ENCODE measurements at regions not wholly inside any gene's neighbourhood (a gene's known extent, or its start where the extent isn't known, plus 50 kb on each side); places are given as distances from the start of the nearest gene placed in this dataset.

- H3K9me3 ChIP-seq (ENCODE audit: control insufficient read depth in 4 of 4, insufficient read depth in 3 of 4, low read length in 3 of 4), result peaks cover 0 to 2% (median 0%) of the 10 kb centered on the region in 4 donors
- no peaks in the 10 kb centered on the region for H3K36me3 ChIP-seq (ENCODE audit: control insufficient read depth in 4 of 4, insufficient read depth in 4 of 4, low read length in 4 of 4)
- WGBS, 2 donors, result 52 to 56% methylated on average over 17 of the region's 17 CpGs
- ATAC-seq (ENCODE audit: insufficient read depth, low FRiP score), result no peak
- peaks cover 0 to 3% (median 0%) of the 10 kb centered on the region in 5 donors for H3K4me1 ChIP-seq (ENCODE audit: control insufficient read depth in 5 of 5, insufficient read depth in 5 of 5, low read length in 5 of 5)
- no peak overlapping the region for H3K4me3 ChIP-seq
- H3K27ac ChIP-seq (ENCODE audit: low read depth in 1 of 2, low read length in 1 of 2), result no peak overlapping the region
- no peak overlapping the region for H3K9ac ChIP-seq (ENCODE audit: insufficient read depth in 1 of 2, low read length in 2 of 2)
- peaks cover 0 to 8% (median 5%) of the 10 kb centered on the region in 3 donors for H3K27me3 ChIP-seq (ENCODE audit: control insufficient read depth in 3 of 3, insufficient read depth in 3 of 3, low read length in 2 of 3)
- DNase-seq, result peak; percentile 25 to 67 (median 46)
- TF ChIP-seq CTCF (IDR thresholded peaks at IDR 0.05; ENCODE audit: control extremely low read depth, extremely low read depth), result no peak
Observed at GRCh38 chr22:27175021-27175838, 517.8 kb downstream of the MIAT start.

- WGBS, 2 donors, result 62 to 71% methylated on average over 2 of the region's 2 CpGs
- no peak for DNase-seq
- Histone ChIP-seq H3K4me1 (ENCODE audit: control insufficient read depth in 5 of 5, insufficient read depth in 5 of 5, low read length in 5 of 5) (peaks cover 0 to 3% (median 0%) of the 10 kb centered on the region in 5 donors), H3K9me3 (ENCODE audit: control insufficient read depth in 4 of 4, insufficient read depth in 3 of 4, low read length in 3 of 4) (peaks cover 0 to 2% (median 0%) of the 10 kb centered on the region in 4 donors), H3K27ac (ENCODE audit: low read depth in 1 of 2, low read length in 1 of 2) (no peak overlapping the region), H3K9ac (ENCODE audit: insufficient read depth in 1 of 2, low read length in 2 of 2) (no peak overlapping the region), H3K27me3 (ENCODE audit: control insufficient read depth in 3 of 3, insufficient read depth in 3 of 3, low read length in 2 of 3) (peaks cover 0 to 8% (median 5%) of the 10 kb centered on the region in 3 donors), H3K4me3 (no peak overlapping the region), H3K36me3 (ENCODE audit: control insufficient read depth in 4 of 4, insufficient read depth in 4 of 4, low read length in 4 of 4) (no peaks in the 10 kb centered on the region)
- no peak for TF ChIP-seq CTCF (IDR thresholded peaks at IDR 0.05; ENCODE audit: control extremely low read depth, extremely low read depth)
- no peak for ATAC-seq (ENCODE audit: insufficient read depth, low FRiP score)
Observed at GRCh38 chr22:27175974-27176373, 518.6 kb downstream of the MIAT start.

- ATAC-seq (ENCODE audit: insufficient read depth, low FRiP score) (no peak), DNase-seq (no peak)
- H3K27me3 ChIP-seq (ENCODE audit: control insufficient read depth in 3 of 3, insufficient read depth in 3 of 3, low read length in 2 of 3), result peaks cover 0 to 4% (median 3%) of the 10 kb centered on the region in 3 donors
- WGBS, 2 donors, result 65 to 85% methylated on average over 3 of the region's 3 CpGs
- H3K4me3 ChIP-seq, result peak overlapping the region; percentile 13
- H3K9ac ChIP-seq (ENCODE audit: insufficient read depth in 1 of 2, low read length in 2 of 2), result no peak overlapping the region
- no peak for TF ChIP-seq CTCF (IDR thresholded peaks at IDR 0.05; ENCODE audit: control extremely low read depth, extremely low read depth)
- H3K27ac ChIP-seq (ENCODE audit: low read depth in 1 of 2, low read length in 1 of 2), result no peak overlapping the region
- peaks cover 0 to 3% (median 0%) of the 10 kb centered on the region in 5 donors for H3K4me1 ChIP-seq (ENCODE audit: control insufficient read depth in 5 of 5, insufficient read depth in 5 of 5, low read length in 5 of 5)
- H3K36me3 ChIP-seq (ENCODE audit: control insufficient read depth in 4 of 4, insufficient read depth in 4 of 4, low read length in 4 of 4), result no peaks in the 10 kb centered on the region
- peaks cover 0 to 6% (median 0%) of the 10 kb centered on the region in 4 donors for H3K9me3 ChIP-seq (ENCODE audit: control insufficient read depth in 4 of 4, insufficient read depth in 3 of 4, low read length in 3 of 4)
Observed at GRCh38 chr22:27179161-27179560, 521.8 kb downstream of the MIAT start.

Measured in lung (tissue), 11 donors.